ENCODE measurements at regions not wholly inside any gene's neighbourhood (a gene's known extent, or its start where the extent isn't known, plus 50 kb on each side); places are given as distances from the start of the nearest gene placed in this dataset.

DNA sequence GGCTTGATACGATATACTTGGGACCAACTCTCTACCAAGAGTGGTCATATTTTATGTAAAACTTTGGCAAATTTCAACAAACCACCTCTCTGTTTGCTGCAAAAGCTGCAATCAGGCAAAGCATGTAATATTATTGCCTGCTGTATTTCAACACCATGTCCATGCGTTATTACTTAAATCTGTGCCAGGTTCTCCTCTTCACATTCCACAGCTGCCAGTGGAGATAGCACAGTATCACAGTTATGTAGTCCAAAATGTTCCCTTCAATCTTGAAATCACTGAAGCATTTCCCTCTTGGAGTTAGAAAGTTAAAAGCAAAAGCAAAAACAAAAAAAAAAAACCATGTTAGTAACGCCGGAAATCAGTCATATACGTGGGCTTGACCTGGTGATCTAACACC is 396.7 kb upstream of the MAGEC2 start:
- Histone ChIP-seq H3K4me3 (ENCODE audit: low read length in 3 of 3) (no peak overlapping the region), H3K27me3 (ENCODE audit: control insufficient read depth, insufficient read depth, low read length) (no peaks in the 10 kb centered on the region), H3K9ac (ENCODE audit: low read length in 3 of 3) (no peak overlapping the region), H3K9me3 (ENCODE audit: control insufficient read depth in 2 of 3, insufficient read depth in 1 of 3, low read length in 3 of 3) (no peaks in the 10 kb centered on the region), H3K4me1 (ENCODE audit: control insufficient read depth in 2 of 3, insufficient read depth in 2 of 3, low read depth in 1 of 3, low read length in 3 of 3) (no peaks in the 10 kb centered on the region), H3K27ac (ENCODE audit: low read depth in 2 of 2, low read length in 2 of 2) (no peak overlapping the region), H3K36me3 (ENCODE audit: control insufficient read depth in 2 of 3, insufficient read depth in 3 of 3, low read length in 3 of 3) (no peaks in the 10 kb centered on the region)
- FAIRE-seq (no peak), DNase-seq (no peak)
- intact Hi-C loops (cut with DNase I) = no loop called here
- TF ChIP-seq, protein P1, sequence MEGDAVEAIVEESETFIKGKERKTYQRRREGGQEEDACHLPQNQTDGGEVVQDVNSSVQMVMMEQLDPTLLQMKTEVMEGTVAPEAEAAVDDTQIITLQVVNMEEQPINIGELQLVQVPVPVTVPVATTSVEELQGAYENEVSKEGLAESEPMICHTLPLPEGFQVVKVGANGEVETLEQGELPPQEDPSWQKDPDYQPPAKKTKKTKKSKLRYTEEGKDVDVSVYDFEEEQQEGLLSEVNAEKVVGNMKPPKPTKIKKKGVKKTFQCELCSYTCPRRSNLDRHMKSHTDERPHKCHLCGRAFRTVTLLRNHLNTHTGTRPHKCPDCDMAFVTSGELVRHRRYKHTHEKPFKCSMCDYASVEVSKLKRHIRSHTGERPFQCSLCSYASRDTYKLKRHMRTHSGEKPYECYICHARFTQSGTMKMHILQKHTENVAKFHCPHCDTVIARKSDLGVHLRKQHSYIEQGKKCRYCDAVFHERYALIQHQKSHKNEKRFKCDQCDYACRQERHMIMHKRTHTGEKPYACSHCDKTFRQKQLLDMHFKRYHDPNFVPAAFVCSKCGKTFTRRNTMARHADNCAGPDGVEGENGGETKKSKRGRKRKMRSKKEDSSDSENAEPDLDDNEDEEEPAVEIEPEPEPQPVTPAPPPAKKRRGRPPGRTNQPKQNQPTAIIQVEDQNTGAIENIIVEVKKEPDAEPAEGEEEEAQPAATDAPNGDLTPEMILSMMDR (IDR thresholded peaks at IDR 0.05; ENCODE audit: borderline replicate concordance, extremely low read depth, insufficient read depth) = no peak

DNA sequence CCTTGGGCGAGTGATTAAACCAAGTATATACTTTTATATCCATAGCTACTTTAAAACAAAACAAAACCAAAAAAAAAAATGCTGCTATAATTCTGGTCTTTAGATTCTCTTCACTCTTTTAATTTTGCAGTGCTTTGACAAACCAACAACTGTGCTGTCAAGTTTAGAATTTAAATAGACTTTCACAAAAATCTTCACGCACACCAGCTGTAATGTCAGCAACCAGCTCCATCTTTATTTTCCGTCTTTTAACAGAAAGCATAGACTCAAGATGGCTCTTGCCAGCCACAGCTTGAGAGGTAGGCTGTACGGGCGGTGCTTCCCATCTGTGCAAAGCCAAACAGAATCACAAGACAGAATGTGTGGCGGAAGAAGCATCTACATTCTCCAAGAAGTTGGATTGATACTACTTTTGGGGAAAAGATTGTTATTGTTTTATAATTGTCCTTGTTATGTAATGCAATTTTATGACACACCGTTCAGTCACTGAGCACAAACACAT is 388.3 kb upstream of the MAGEC2 start:
- FAIRE-seq = no peak

DNA sequence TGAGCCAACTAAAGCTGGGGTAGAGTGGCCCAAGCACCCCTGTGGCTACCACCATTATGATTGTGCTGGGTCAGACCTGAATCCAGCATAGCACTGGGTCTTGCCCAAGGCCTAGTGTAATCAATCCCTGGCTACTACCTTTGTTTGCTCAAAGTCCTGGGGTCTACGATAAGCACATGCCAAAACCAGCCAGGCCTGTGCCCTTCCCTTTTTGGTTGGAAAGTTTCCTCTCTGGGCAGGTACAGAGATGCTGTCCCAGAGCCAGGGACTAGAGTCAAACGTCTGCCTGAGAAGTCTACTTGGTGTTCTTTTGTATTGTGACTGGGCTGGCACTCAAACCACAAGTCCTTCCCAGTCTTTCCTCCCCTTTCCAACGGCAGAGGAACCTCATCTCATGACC is 371.5 kb upstream of the MAGEC2 start:
- FAIRE-seq (no peak), DNase-seq (no peak)
- H3K9ac ChIP-seq (ENCODE audit: low read length in 3 of 3) = no peak overlapping the region
- intact Hi-C loops (cut with DNase I) = no loop called here
- no peaks in the 10 kb centered on the region for H3K4me1 ChIP-seq (ENCODE audit: control insufficient read depth in 2 of 3, insufficient read depth in 2 of 3, low read depth in 1 of 3, low read length in 3 of 3)
- H3K4me3 ChIP-seq (ENCODE audit: low read length in 3 of 3) = no peak overlapping the region
- no peaks in the 10 kb centered on the region for H3K9me3 ChIP-seq (ENCODE audit: control insufficient read depth in 2 of 3, insufficient read depth in 1 of 3, low read length in 3 of 3)
- TF ChIP-seq, protein P1 (IDR thresholded peaks at IDR 0.05; ENCODE audit: borderline replicate concordance, extremely low read depth, insufficient read depth) = no peak
- H3K36me3 ChIP-seq (ENCODE audit: control insufficient read depth in 2 of 3, insufficient read depth in 3 of 3, low read length in 3 of 3) = no peaks in the 10 kb centered on the region
- no peaks in the 10 kb centered on the region for H3K27me3 ChIP-seq (ENCODE audit: control insufficient read depth, insufficient read depth, low read length)
- no peak overlapping the region for H3K27ac ChIP-seq (ENCODE audit: low read depth in 2 of 2, low read length in 2 of 2)

More for the DNA sequence above, 388.3 kb upstream of the MAGEC2 start:
- TF ChIP-seq, protein P1 (IDR thresholded peaks at IDR 0.05; ENCODE audit: borderline replicate concordance, extremely low read depth, insufficient read depth) = no peak
- no peak overlapping the region for H3K4me3 ChIP-seq (ENCODE audit: low read length in 3 of 3)
- no peak for DNase-seq
- intact Hi-C loops (cut with DNase I) = no loop called here
- no peaks in the 10 kb centered on the region for H3K4me1 ChIP-seq (ENCODE audit: control insufficient read depth in 2 of 3, insufficient read depth in 2 of 3, low read depth in 1 of 3, low read length in 3 of 3)
- H3K9me3 ChIP-seq (ENCODE audit: control insufficient read depth in 2 of 3, insufficient read depth in 1 of 3, low read length in 3 of 3) = no peaks in the 10 kb centered on the region
- H3K27ac ChIP-seq (ENCODE audit: low read depth in 2 of 2, low read length in 2 of 2) = no peak overlapping the region
- no peaks in the 10 kb centered on the region for H3K27me3 ChIP-seq (ENCODE audit: control insufficient read depth, insufficient read depth, low read length)
- H3K9ac ChIP-seq (ENCODE audit: low read length in 3 of 3) = no peak overlapping the region
- H3K36me3 ChIP-seq (ENCODE audit: control insufficient read depth in 2 of 3, insufficient read depth in 3 of 3, low read length in 3 of 3) = no peaks in the 10 kb centered on the region

DNA sequence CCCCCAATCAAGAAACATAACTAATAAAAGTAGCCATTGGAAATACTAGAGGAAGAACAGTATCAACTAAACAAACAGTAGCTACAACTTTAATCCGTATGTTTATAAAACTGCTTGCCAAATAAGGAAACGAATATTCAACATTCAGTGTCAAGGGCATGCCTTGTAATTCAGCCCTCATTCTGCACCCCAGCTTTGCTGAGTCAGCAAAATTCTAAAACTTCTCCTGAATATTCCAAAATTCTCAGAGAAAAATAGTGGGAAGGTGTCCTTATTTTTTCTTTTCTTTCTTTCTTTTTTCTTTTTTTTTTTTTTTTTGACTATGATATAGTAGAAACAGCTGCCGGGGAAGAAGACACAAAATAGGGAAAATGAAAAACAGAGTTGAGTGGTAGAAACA is 344.8 kb upstream of the MAGEC2 start:
- intact Hi-C loops (cut with DNase I) = no loop called here
- H3K9me3 ChIP-seq (ENCODE audit: control insufficient read depth in 2 of 3, insufficient read depth in 1 of 3, low read length in 3 of 3) = no peaks in the 10 kb centered on the region
- no peaks in the 10 kb centered on the region for H3K27me3 ChIP-seq (ENCODE audit: control insufficient read depth, insufficient read depth, low read length)
- no peak overlapping the region for H3K9ac ChIP-seq (ENCODE audit: low read length in 3 of 3)
- FAIRE-seq = no peak
- DNase-seq = no peak
- no peak overlapping the region for H3K4me3 ChIP-seq (ENCODE audit: low read length in 3 of 3)
- H3K36me3 ChIP-seq (ENCODE audit: control insufficient read depth in 2 of 3, insufficient read depth in 3 of 3, low read length in 3 of 3) = no peaks in the 10 kb centered on the region
- TF ChIP-seq, protein P1 (IDR thresholded peaks at IDR 0.05; ENCODE audit: borderline replicate concordance, extremely low read depth, insufficient read depth) = no peak
- no peaks in the 10 kb centered on the region for H3K4me1 ChIP-seq (ENCODE audit: control insufficient read depth in 2 of 3, insufficient read depth in 2 of 3, low read depth in 1 of 3, low read length in 3 of 3)
- no peak overlapping the region for H3K27ac ChIP-seq (ENCODE audit: low read depth in 2 of 2, low read length in 2 of 2)

Measured in kidney (tissue), 13 donors.